A549 (cell line): ENCODE measurements at regions not wholly inside any gene's neighbourhood (a gene's known extent, or its start where the extent isn't known, plus 50 kb on each side); places are given as distances from the start of the nearest gene placed in this dataset.

Experiments used
- CEBPB ChIP-seq, 2 experiments: fragments of >200 bp in 1 of 2; sonication (Bioruptor Twin) in 1 of 2; formaldehyde crosslinking in 1 of 2; IDR thresholded peaks; 2 replicates each; pipeline ENCODE4 v1.6.1; 2012 to 2016
- CTCF ChIP-seq: fragments of >200 bp; sonication (Bioruptor Twin); formaldehyde crosslinking; IDR thresholded peaks from 3 replicates; pipeline ENCODE4 v1.5.1; 2016
- EP300 ChIP-seq, 2 experiments: fragments of >200 bp; sonication (Bioruptor Twin); formaldehyde crosslinking; IDR thresholded peaks; 2 replicates in 1 of 2; 3 replicates in 1 of 2; pipeline ENCODE4 v1.6.1; 2016 to 2017
- MAFK ChIP-seq: fragments of 450-650 bp; IDR thresholded peaks from 2 replicates; pipeline ENCODE4 v1.6.1; 2014; ENCODE audit not compliant: partially characterized antibody
- MAX ChIP-seq: IDR thresholded peaks from 2 replicates; pipeline ENCODE4 v1.6.1; 2012
- MYC ChIP-seq: IDR thresholded peaks from 2 replicates; pipeline ENCODE4 v1.6.1; 2012; ENCODE audit warnings: mild to moderate bottlenecking, inconsistent platforms, low read length, improper control_type of control experiment, borderline replicate concordance
- NR3C1 ChIP-seq: fragments of >200 bp; sonication (Bioruptor Twin); formaldehyde crosslinking; IDR thresholded peaks from 3 replicates; pipeline ENCODE4 v1.6.1; 2017
- RAD21 ChIP-seq, 2 experiments: fragments of >200 bp in 1 of 2; sonication (Bioruptor Twin) in 1 of 2; formaldehyde crosslinking in 1 of 2; IDR thresholded peaks in 1 of 2; conservative IDR thresholded peaks in 1 of 2; 2 replicates in 1 of 2; 3 replicates in 1 of 2; pipeline ENCODE4 v1.6.1; 2012 to 2018; ENCODE audit warnings: inconsistent platforms in 1 of 2
- SMC3 ChIP-seq: fragments of >200 bp; sonication (Bioruptor Twin); formaldehyde crosslinking; IDR thresholded peaks from 3 replicates; pipeline ENCODE4 v1.6.1; 2018; ENCODE audit warnings: inconsistent platforms
- ZNF302 ChIP-seq: fragments of 250-450 bp; sonication (Bioruptor Pico); IDR thresholded peaks from 2 replicates; pipeline ENCODE4 v1.9.0; 2021; ENCODE audit warnings: inconsistent platforms, mild to moderate bottlenecking, moderate library complexity

DNA sequence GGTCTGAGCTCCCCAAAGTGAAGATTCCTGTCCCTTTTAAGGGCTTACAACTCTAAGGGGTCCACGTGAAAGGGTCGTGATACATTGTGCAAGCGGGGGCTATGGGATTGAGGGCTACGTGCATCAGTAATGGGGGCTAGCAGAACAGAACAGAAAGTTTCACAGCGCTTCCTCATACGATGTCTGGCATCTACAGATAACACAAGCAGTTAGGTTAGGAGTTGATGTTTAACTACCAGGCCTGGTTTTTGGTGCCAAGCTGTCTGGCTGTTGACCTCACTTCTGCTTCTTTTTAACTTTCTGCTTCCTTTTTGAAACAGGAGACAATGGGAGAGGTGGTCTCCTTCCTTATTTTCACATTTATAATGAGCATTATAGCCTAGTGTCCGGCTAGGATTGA, 368.6 kb upstream of the CXorf51A start:
- TF ChIP-seq CTCF: no peak
- TF ChIP-seq MYC: no peak
- no peak for TF ChIP-seq SMC3
- TF ChIP-seq MAX: no peak
- no peak for TF ChIP-seq ZNF302 (CRISPR knock-in tag)
- TF ChIP-seq CEBPB (IDR thresholded peaks at IDR 0.05): no peak
- no peak for TF ChIP-seq MAFK
- no peak for TF ChIP-seq RAD21 (conservative IDR thresholded peaks at IDR 0.05 in 1 of 2, IDR thresholded peaks at IDR 0.05 in 1 of 2)
- TF ChIP-seq NR3C1: no peak
- no peak for TF ChIP-seq EP300 (IDR thresholded peaks at IDR 0.05)
